ENCODE measurements at regions not wholly inside any gene's neighbourhood (a gene's known extent, or its start where the extent isn't known, plus 50 kb on each side); places are given as distances from the start of the nearest gene placed in this dataset.

- TF ChIP-seq CTCF (IDR thresholded peaks at IDR 0.05) (no peak), POLR2A (IDR thresholded peaks at IDR 0.05) (no peak)
Measured at GRCh38 chr5:171628633-171628974, 157.0 kb upstream of the SMIM23 start.

Measured in body of pancreas (tissue), 4 donors.